ENCODE measurements at regions not wholly inside any gene's neighbourhood (a gene's known extent, or its start where the extent isn't known, plus 50 kb on each side); places are given as distances from the start of the nearest gene placed in this dataset.
A peak's percentile ranks its signal among the peaks of the same experiment; 100 is the strongest.

DNA sequence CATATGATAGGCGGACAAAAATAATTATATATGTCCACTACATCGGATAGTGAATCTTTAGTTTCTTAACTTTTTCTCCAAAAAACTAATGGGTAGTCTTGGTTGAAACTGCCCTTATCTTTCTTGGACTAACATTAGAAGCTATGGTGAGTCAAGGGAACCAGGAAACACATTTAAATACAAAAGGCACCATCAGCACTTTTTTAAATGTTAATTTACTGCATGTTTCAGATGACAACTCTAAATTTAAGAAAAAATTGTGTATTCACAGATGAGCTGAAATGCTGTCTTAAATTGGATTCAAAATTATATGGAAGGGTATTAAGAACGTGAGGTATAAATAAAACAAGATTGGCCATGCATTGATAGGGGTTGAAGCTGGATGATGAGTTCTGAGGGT is 75.6 kb upstream of the CERS6 start:
- no peak for DNase-seq

DNA sequence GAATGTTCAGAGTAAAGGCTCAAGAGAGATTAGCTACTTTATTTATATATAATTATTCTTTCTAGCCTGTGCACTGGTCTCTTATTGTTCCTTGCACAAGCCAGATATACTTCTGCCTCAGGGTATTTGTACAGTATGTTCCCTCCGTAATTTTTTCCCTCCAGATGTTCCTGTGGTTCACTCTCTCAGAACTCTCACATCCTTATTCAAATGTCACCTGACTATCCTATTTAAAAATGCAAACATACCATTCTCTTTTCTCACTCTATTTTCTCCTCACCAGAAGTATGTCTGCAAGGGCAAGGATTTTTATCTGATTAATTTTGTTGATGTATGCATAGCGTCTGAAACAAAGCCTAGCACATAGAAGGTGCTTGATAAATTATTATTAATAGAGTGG is 64.0 kb upstream of the CERS6 start:
- DNase-seq, result peak; percentile 73

DNA sequence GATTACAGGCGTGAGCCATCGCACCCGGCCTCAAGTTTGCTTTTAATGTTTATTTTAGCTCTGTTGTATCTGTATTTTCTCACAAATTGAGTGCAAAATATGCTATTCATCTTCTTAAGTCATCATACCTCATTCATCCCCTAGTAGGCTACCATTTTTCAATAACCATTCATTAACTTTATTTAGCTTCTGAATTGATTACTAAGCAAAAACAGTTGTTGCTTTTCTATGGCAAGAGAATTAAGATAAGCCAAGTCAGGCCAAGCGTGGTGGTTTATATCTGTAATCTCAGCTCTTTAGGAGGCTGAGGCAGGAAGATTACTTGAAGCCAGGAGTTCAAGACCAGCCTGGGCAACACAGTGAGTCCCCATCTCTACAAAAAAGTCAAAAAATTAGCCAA is 63.3 kb upstream of the CERS6 start:
- no peak for DNase-seq

DNA sequence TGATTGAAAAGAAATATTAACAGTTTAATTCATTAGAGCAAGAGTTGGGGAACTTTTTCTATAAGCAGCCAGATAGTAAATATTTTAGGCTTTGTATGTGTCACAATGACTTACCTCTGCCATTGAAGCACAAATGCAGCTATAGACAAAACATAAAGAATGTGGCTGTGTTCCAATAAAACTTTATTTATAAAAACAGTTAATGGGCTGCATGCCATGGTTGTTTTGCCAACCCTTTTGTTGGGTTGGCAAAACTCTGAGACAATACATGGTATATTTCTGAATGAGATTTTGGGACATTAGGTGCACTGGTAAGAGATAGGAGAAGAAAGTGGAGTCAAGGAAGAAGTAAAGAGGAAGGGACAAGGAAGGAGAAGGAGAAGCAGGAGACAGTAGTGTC is 61.8 kb upstream of the CERS6 start:
- DNase-seq, result no peak

DNA sequence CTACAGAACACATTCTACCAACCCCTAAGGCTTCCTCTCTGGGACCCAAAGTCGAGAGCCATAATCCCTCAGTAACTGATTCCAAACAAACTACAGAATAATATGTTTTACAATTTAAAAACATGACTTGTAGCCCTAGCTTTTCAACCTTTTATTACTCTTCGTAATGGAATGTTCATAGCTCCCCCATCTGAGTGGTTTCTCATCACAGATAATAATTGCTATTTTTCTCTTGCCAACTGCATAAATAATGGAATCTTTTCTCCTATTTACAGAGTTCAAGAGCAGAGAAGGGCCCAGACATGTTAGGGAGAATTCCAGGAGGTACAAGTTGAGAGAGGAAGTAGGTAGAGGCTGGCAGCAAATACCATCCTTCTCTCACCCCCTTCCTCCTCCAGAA is 59.9 kb upstream of the CERS6 start:
- no peak for DNase-seq

DNA sequence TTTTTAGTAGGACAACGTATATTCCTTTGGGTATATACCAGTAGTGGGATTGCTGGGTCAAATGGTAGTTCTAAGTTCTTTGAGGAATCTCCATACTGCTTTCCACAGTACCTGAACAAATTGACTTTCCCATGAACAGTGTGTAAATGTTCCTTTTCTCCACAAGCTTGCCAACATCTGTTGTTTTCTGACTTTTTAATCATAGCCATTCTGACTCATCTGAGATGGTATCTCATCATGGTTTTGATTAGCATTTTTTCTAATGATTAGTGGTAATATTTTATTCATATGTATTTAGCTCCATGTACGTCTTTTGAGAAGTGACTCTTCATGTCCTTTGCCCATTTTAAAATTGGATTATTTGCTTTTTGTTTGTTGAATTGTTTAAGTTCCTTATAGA is 58.4 kb upstream of the CERS6 start:
- DNase-seq, result no peak

DNA sequence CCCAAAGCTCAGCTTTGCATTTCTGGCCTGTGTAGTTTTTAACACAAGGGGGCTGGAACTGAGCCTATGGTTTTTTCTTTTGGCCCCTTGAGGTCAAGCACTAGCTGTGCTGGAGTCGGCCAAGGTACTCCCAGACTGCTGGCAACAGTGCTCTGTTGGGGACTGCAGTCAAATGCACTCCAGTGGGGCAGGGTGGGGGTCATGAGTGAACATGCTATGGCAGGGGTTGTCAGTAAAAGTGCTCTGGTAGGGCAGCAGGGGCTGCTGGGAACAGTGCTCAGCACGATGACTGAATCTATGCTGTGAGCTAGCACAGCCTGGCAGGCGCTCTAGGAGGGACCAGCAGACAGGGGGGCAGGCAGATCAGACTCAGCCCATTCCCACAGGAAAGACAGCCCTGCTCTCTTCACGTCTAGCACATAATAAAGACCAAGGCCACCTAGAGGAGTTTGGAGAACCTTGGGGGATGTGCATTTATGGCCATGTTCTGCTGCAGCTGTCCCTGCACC is 55.0 kb upstream of the CERS6 start:
- peak; percentile 51 for DNase-seq

DNA sequence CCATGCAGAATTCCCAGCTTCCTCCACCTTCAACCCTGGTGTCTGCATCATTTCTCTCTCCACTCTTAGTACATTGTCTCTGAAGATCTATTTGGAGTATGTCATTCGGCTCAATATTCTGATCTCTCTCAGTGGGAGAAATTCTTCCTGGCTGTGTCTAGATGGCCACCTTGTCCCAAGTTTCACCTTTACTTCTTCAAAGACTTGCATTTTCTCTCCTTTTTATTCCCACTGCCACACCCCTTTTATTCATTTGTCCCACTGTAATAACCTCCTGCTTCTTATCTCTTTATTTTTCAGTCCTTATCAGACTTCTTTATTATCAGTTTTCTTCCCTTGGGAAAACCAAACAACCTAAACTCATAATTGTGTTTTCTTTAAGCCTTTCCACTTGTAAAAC is 54.3 kb upstream of the CERS6 start:
- DNase-seq, result peak; percentile 7

DNA sequence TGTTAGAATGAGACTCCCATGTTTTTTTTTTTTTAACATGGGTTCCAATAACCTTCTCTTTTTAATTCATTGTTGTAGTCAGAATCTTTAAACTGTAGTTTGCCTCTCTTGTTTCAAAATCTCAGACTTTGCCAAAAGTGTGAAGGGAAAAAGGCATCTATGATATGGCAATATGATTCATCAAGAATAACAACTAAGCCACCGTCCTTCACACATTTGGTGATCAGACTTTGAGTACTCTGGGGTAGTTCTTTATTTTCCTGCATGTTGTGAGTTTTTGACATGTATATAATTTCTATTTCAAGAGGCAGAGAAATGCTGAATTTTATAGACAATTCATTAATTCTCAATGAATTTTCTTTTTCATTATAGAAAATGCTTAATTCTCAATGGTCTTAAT is 53.5 kb upstream of the CERS6 start:
- no peak for DNase-seq

DNA sequence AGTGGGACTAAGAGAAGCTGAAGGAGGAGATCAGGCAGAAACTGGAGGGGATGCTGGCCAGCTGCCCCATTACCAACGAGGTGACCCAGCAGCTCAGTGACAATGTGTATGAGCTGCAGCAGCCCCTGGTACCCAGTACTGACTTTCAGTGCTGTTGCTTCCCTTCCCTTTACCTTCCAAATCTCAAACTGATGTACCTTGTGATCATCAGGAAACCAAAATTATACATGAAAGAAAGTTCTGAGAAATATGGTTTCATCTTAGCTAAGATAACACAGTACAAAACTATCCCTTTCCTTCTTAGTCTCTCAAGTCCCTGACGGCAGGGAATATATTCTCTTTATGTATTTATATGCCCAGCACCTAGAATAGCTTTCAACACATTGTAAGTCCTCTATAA is 52.3 kb upstream of the CERS6 start:
- DNase-seq, result no peak

DNA sequence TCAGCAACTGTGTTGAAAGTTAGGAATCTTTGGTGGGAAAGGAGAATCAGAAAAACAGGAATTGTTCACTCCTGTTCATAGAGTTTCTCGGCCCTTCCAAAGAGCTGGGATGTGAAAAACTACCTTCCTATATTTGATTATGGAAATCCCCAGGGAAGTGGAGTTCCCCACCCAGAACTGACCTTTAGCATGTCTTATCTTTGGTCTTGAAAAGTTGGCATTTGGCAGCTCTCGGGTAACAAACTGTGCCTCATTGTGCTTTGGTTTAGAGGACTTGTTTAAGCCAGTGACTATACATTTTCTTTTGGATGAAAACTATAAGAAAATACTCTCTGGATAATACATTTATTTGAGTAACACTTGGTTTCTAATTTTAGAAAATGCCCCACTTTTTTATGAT is 51.3 kb upstream of the CERS6 start:
- DNase-seq, result no peak
